NCI-H1694 (cell line): ENCODE measurements at regions not wholly inside any gene's neighbourhood (a gene's known extent, or its start where the extent isn't known, plus 50 kb on each side); places are given as distances from the start of the nearest gene placed in this dataset.
"Not testable (repeated sequence)": the region's sequence is repeated elsewhere in the genome, so short reads cannot be mapped to it uniquely, and the experiment has no call there.

Source experiments
- DNase-seq: peaks from one replicate; lab custom pipeline; 2025; lab: John Stamatoyannopoulos, UW

GRCh38 chrX:41003506-41004270 lies 81.6 kb upstream of the USP9X start:
- DNase-seq = no peak

GRCh38 chrX:41005445-41005992 lies 79.7 kb upstream of the USP9X start:
- DNase-seq = no peak

GRCh38 chrX:41009850-41010846 lies 75.1 kb upstream of the USP9X start:
- DNase-seq = peak; percentile 61

- no peak for DNase-seq
These were observed 70.4 kb upstream of the USP9X start for GRCh38 chrX:41014776-41015360.

- not testable (repeated sequence) for DNase-seq
These were observed 67.5 kb upstream of the USP9X start for GRCh38 chrX:41017785-41018184.

GRCh38 chrX:41018391-41019040 lies 66.7 kb upstream of the USP9X start:
- not testable (repeated sequence) for DNase-seq

GRCh38 chrX:41019041-41019392 lies 66.2 kb upstream of the USP9X start:
- no peak for DNase-seq

GRCh38 chrX:41022566-41022965 lies 62.7 kb upstream of the USP9X start:
- no peak for DNase-seq

GRCh38 chrX:41023098-41023497 lies 62.1 kb upstream of the USP9X start:
- DNase-seq = no peak

- DNase-seq = not testable (repeated sequence)
These were observed 60.9 kb upstream of the USP9X start for GRCh38 chrX:41024335-41024734.

GRCh38 chrX:41024755-41025154 lies 60.5 kb upstream of the USP9X start:
- no peak for DNase-seq

- DNase-seq = no peak
These were observed 59.1 kb upstream of the USP9X start for GRCh38 chrX:41025926-41026701.

- DNase-seq = no peak
These were observed 58.6 kb upstream of the USP9X start for GRCh38 chrX:41026702-41027078.

- DNase-seq = no peak
These were observed 55.9 kb upstream of the USP9X start for GRCh38 chrX:41029332-41029731.

GRCh38 chrX:41031256-41031967 lies 53.8 kb upstream of the USP9X start:
- DNase-seq = no peak

- no peak for DNase-seq
These were observed 51.9 kb upstream of the USP9X start for GRCh38 chrX:41033299-41033698.

GRCh38 chrX:41034902-41035301 lies 50.3 kb upstream of the USP9X start:
- DNase-seq = not testable (repeated sequence)
